ENCODE measurements at regions not wholly inside any gene's neighbourhood (a gene's known extent, or its start where the extent isn't known, plus 50 kb on each side); places are given as distances from the start of the nearest gene placed in this dataset.

- DNase-seq (ENCODE audit: low read depth in 2 of 2) = no peak
Measured at GRCh38 chr5:99133921-99134320, 205.1 kb upstream of the CHD1 start.

GRCh38 chr5:99129768-99130501 lies 201.1 kb upstream of the CHD1 start:
- DNase-seq (ENCODE audit: low read depth in 2 of 2) = no peak

- DNase-seq (ENCODE audit: low read depth in 2 of 2) = no peak
Measured at GRCh38 chr5:99122976-99123375, 194.2 kb upstream of the CHD1 start.

GRCh38 chr5:99119326-99119725 lies 190.5 kb upstream of the CHD1 start:
- no peak for DNase-seq (ENCODE audit: low read depth in 2 of 2)

GRCh38 chr5:99116526-99116925 lies 187.7 kb upstream of the CHD1 start:
- DNase-seq (ENCODE audit: low read depth in 2 of 2) = no peak

- DNase-seq (ENCODE audit: low read depth in 2 of 2) = no peak
Measured at GRCh38 chr5:99109894-99110293, 181.1 kb upstream of the CHD1 start.

- DNase-seq (ENCODE audit: low read depth in 2 of 2) = no peak
Measured at GRCh38 chr5:99105216-99105615, 176.4 kb upstream of the CHD1 start.

GRCh38 chr5:99104538-99105132 lies 175.8 kb upstream of the CHD1 start:
- DNase-seq (ENCODE audit: low read depth in 2 of 2) = no peak

GRCh38 chr5:99102073-99102697 lies 173.4 kb upstream of the CHD1 start:
- no peak for DNase-seq (ENCODE audit: low read depth in 2 of 2)

- no peak for DNase-seq (ENCODE audit: low read depth in 2 of 2)
Measured at GRCh38 chr5:99099691-99100090, 170.9 kb upstream of the CHD1 start.

- DNase-seq (ENCODE audit: low read depth in 2 of 2) = no peak
Measured at GRCh38 chr5:99089822-99090549, 161.2 kb upstream of the CHD1 start.

- no peak for DNase-seq (ENCODE audit: low read depth in 2 of 2)
Measured at GRCh38 chr5:99088309-99088708, 159.5 kb upstream of the CHD1 start.

- no peak for DNase-seq (ENCODE audit: low read depth in 2 of 2)
Measured at GRCh38 chr5:99083197-99083596, 154.4 kb upstream of the CHD1 start.

- DNase-seq (ENCODE audit: low read depth in 2 of 2) = no peak
Measured at GRCh38 chr5:99081711-99082110, 152.9 kb upstream of the CHD1 start.

- no peak for DNase-seq (ENCODE audit: low read depth in 2 of 2)
Measured at GRCh38 chr5:99076723-99077640, 148.2 kb upstream of the CHD1 start.

GRCh38 chr5:99072846-99073245 lies 144.0 kb upstream of the CHD1 start:
- no peak for DNase-seq (ENCODE audit: low read depth in 2 of 2)

GRCh38 chr5:99070822-99071221 lies 142.0 kb upstream of the CHD1 start:
- DNase-seq (ENCODE audit: low read depth in 2 of 2) = no peak

GRCh38 chr5:99070362-99070761 lies 141.6 kb upstream of the CHD1 start:
- no peak for DNase-seq (ENCODE audit: low read depth in 2 of 2)

GRCh38 chr5:99068944-99069650 lies 140.3 kb upstream of the CHD1 start:
- DNase-seq (ENCODE audit: low read depth in 2 of 2) = no peak

- DNase-seq (ENCODE audit: low read depth in 2 of 2) = no peak
Measured at GRCh38 chr5:99063737-99064136, 134.9 kb upstream of the CHD1 start.

- no peak for DNase-seq (ENCODE audit: low read depth in 2 of 2)
Measured at GRCh38 chr5:99061711-99062110, 132.9 kb upstream of the CHD1 start.

Data from stimulated activated CD4-positive, alpha-beta T cell treated with anti-CD3 and anti-CD28 coated beads, Interleukin-1b, Interleukin-23, amount 100 ng/mL, for 1 hour (primary cell).